ENCODE measurements at regions not wholly inside any gene's neighbourhood (a gene's known extent, or its start where the extent isn't known, plus 50 kb on each side); places are given as distances from the start of the nearest gene placed in this dataset.

DNA sequence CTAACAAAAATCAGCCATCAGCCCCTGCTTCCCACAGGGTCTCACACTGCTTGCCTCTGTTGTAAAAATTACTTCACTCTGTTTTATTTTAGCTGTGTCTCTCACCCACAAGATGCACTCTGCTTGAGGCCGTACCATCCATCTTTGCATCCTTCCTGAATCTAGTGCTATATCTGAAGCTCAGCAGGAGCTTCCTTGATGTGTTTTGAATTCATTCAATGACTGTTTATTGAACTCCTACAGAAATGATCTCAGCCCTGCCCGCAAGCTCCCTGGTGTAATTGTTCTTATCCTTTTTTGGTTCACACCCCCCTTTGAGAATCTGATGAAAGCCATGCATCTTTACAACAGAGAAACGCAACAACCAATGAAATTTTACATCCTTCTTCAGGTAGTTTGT, 310.2 kb upstream of the ZC3H12C start:
- DNase-seq = no peak
- FAIRE-seq = no peak
- Histone ChIP-seq H3K4me1 (ENCODE audit: control insufficient read depth in 3 of 3, insufficient read depth in 2 of 3, low read depth in 1 of 3, low read length in 2 of 3) (no peaks in the 10 kb centered on the region), H3K27ac (ENCODE audit: low read depth in 1 of 3, low read length in 2 of 3) (no peak overlapping the region), H3K4me3 (ENCODE audit: low read depth in 1 of 3, low read length in 3 of 3) (no peak overlapping the region), H3K27me3 (ENCODE audit: control insufficient read depth in 3 of 3, insufficient read depth in 3 of 3, low read length in 3 of 3) (no peaks in the 10 kb centered on the region), H3K9me3 (ENCODE audit: control insufficient read depth in 2 of 2, insufficient read depth in 1 of 2, low read depth in 1 of 2, low read length in 1 of 2) (no peaks in the 10 kb centered on the region), H3K36me3 (ENCODE audit: control insufficient read depth in 3 of 3, insufficient read depth in 2 of 3, low read depth in 1 of 3, low read length in 3 of 3) (no peaks in the 10 kb centered on the region)
- 77 to 78% (median 77%) methylated on average over 3 of the region's 3 CpGs for WGBS, 3 donors

DNA sequence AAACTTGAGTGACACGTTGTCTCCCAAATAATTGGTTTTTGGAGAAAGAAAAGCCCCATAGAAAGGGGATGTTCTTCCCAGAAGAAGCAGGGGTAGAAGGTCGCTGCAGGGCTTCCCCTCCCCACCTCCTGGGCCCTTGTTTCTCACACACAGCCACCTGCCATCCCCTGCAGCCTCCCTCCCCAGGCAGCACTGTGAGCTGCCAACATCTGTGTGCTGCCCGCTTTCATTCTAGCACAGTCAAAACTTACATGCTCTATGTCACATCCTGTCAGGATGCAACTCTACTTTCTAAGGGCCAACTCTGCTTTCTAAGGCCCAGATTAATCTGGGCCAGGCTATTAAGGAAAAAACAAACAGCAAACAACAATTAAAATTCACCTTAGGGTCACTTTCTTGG, 309.4 kb upstream of the ZC3H12C start:
- 52 to 62% (median 55%) methylated on average over 3 of the region's 3 CpGs for WGBS, 3 donors
- DNase-seq (no peak), FAIRE-seq (no peak)
- Histone ChIP-seq H3K4me3 (ENCODE audit: low read depth in 1 of 3, low read length in 3 of 3) (no peak overlapping the region), H3K4me1 (ENCODE audit: control insufficient read depth in 3 of 3, insufficient read depth in 2 of 3, low read depth in 1 of 3, low read length in 2 of 3) (no peaks in the 10 kb centered on the region), H3K27ac (ENCODE audit: low read depth in 1 of 3, low read length in 2 of 3) (no peak overlapping the region), H3K27me3 (ENCODE audit: control insufficient read depth in 3 of 3, insufficient read depth in 3 of 3, low read length in 3 of 3) (no peaks in the 10 kb centered on the region), H3K36me3 (ENCODE audit: control insufficient read depth in 3 of 3, insufficient read depth in 2 of 3, low read depth in 1 of 3, low read length in 3 of 3) (no peaks in the 10 kb centered on the region), H3K9me3 (ENCODE audit: control insufficient read depth in 2 of 2, insufficient read depth in 1 of 2, low read depth in 1 of 2, low read length in 1 of 2) (no peaks in the 10 kb centered on the region)

DNA sequence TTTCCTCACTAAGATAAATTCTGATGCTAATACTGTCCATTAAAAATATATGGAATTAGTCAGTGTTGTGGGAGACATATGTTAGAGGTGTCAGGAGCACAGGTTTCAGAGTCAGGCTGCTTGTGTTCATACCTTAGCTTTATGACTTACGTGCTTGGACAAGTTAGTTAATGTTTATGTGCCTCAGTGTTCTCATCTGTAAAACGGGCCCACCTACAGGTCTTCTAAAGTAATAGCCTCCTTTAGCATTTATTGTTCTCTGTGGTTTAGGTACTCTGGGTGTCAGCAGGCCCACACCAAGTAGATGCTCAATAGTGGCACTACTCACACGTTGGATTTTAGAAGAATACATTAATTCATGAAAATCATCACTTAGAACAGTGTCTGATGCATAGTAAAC, 308.7 kb upstream of the ZC3H12C start:
- no peaks in the 10 kb centered on the region for H3K4me1 ChIP-seq (ENCODE audit: control insufficient read depth in 3 of 3, insufficient read depth in 2 of 3, low read depth in 1 of 3, low read length in 2 of 3)
- H3K9me3 ChIP-seq (ENCODE audit: control insufficient read depth in 2 of 2, insufficient read depth in 1 of 2, low read depth in 1 of 2, low read length in 1 of 2) = no peaks in the 10 kb centered on the region
- H3K36me3 ChIP-seq (ENCODE audit: control insufficient read depth in 3 of 3, insufficient read depth in 2 of 3, low read depth in 1 of 3, low read length in 3 of 3) = no peaks in the 10 kb centered on the region
- H3K27me3 ChIP-seq (ENCODE audit: control insufficient read depth in 3 of 3, insufficient read depth in 3 of 3, low read length in 3 of 3) = no peaks in the 10 kb centered on the region
- H3K27ac ChIP-seq (ENCODE audit: low read depth in 1 of 3, low read length in 2 of 3) = no peak overlapping the region
- no peak for DNase-seq
- 72 to 79% (median 75%) methylated on average over 3 of the region's 3 CpGs for WGBS, 3 donors
- H3K4me3 ChIP-seq (ENCODE audit: low read depth in 1 of 3, low read length in 3 of 3) = no peak overlapping the region
- FAIRE-seq = no peak

- no peak for DNase-seq
- H3K36me3 ChIP-seq (ENCODE audit: control insufficient read depth in 3 of 3, insufficient read depth in 2 of 3, low read depth in 1 of 3, low read length in 3 of 3) = no peaks in the 10 kb centered on the region
- no peak overlapping the region for H3K27ac ChIP-seq (ENCODE audit: low read depth in 1 of 3, low read length in 2 of 3)
- H3K9me3 ChIP-seq (ENCODE audit: control insufficient read depth in 2 of 2, insufficient read depth in 1 of 2, low read depth in 1 of 2, low read length in 1 of 2) = no peaks in the 10 kb centered on the region
- FAIRE-seq = no peak
- no peaks in the 10 kb centered on the region for H3K27me3 ChIP-seq (ENCODE audit: control insufficient read depth in 3 of 3, insufficient read depth in 3 of 3, low read length in 3 of 3)
- WGBS, 3 donors = 74 to 93% (median 91%) methylated on average over 1 of the region's 1 CpG
- H3K4me3 ChIP-seq (ENCODE audit: low read depth in 1 of 3, low read length in 3 of 3) = no peak overlapping the region
- H3K4me1 ChIP-seq (ENCODE audit: control insufficient read depth in 3 of 3, insufficient read depth in 2 of 3, low read depth in 1 of 3, low read length in 2 of 3) = no peaks in the 10 kb centered on the region
These were observed 308.0 kb upstream of the ZC3H12C start for GRCh38 chr11:109785198-109785597.

DNA sequence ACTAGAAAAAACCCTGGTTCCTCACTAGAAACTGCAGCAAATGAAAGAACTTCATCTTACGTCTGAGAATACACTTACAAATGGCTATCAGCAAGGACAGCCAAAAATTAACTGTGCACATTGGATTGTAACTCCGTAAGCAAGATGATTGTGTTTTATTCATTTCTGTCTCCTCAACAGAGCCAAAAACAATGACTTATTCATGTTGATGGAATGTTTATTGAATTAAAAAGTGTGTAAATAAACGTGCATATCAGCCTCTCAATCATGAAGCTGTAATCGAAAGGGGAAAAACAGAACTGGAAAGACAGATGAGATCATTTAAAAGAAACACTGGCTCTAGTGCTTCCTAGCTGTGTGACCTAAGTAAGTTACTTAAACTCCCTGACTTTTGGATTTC, 307.5 kb upstream of the ZC3H12C start:
- no peak for FAIRE-seq

DNA sequence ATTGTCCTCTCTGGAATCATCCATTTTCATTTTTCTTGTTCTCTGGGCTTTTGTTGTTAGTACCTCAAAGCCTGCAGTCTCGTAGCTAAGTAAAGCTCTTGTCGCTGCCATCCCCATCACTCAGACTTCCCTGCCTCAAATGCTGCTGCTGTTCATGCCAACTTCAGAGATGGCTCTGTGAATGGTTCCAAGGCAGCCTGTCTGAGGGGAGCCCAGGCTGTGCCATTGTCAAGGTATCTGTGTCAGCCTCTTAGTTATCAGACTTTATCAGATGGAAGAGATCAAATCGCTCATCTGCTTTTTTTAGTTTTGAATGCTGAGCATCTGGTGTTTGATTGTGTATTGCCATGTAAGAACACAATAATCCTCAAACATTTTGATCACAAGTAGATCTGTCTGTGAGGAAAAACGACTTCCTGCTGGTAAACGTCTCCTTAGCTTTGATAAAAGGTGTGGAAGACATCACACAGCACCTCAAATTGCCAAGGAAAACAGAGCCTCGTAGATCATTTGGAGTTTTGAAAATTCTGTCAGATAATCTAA, 304.2 kb upstream of the ZC3H12C start:
- WGBS, 3 donors = 48 to 58% (median 57%) methylated on average over 6 of the region's 6 CpGs
- no peaks in the 10 kb centered on the region for H3K9me3 ChIP-seq (ENCODE audit: control insufficient read depth in 2 of 2, insufficient read depth in 1 of 2, low read depth in 1 of 2, low read length in 1 of 2)
- FAIRE-seq (no peak), DNase-seq (no peak)
- H3K4me3 ChIP-seq (ENCODE audit: low read depth in 1 of 3, low read length in 3 of 3) = no peak overlapping the region
- H3K27ac ChIP-seq (ENCODE audit: low read depth in 1 of 3, low read length in 2 of 3) = no peak overlapping the region
- H3K4me1 ChIP-seq (ENCODE audit: control insufficient read depth in 3 of 3, insufficient read depth in 2 of 3, low read depth in 1 of 3, low read length in 2 of 3) = no peaks in the 10 kb centered on the region
- H3K36me3 ChIP-seq (ENCODE audit: control insufficient read depth in 3 of 3, insufficient read depth in 2 of 3, low read depth in 1 of 3, low read length in 3 of 3) = no peaks in the 10 kb centered on the region
- no peaks in the 10 kb centered on the region for H3K27me3 ChIP-seq (ENCODE audit: control insufficient read depth in 3 of 3, insufficient read depth in 3 of 3, low read length in 3 of 3)

More for the DNA sequence above, 307.5 kb upstream of the ZC3H12C start:
- H3K36me3 ChIP-seq (ENCODE audit: control insufficient read depth in 3 of 3, insufficient read depth in 2 of 3, low read depth in 1 of 3, low read length in 3 of 3) = no peaks in the 10 kb centered on the region
- H3K4me1 ChIP-seq (ENCODE audit: control insufficient read depth in 3 of 3, insufficient read depth in 2 of 3, low read depth in 1 of 3, low read length in 2 of 3) = no peaks in the 10 kb centered on the region
- H3K4me3 ChIP-seq (ENCODE audit: low read depth in 1 of 3, low read length in 3 of 3) = no peak overlapping the region
- 42 to 49% (median 43%) methylated on average over 4 of the region's 4 CpGs for WGBS, 3 donors
- no peaks in the 10 kb centered on the region for H3K9me3 ChIP-seq (ENCODE audit: control insufficient read depth in 2 of 2, insufficient read depth in 1 of 2, low read depth in 1 of 2, low read length in 1 of 2)
- DNase-seq = no peak
- no peak overlapping the region for H3K27ac ChIP-seq (ENCODE audit: low read depth in 1 of 3, low read length in 2 of 3)
- no peaks in the 10 kb centered on the region for H3K27me3 ChIP-seq (ENCODE audit: control insufficient read depth in 3 of 3, insufficient read depth in 3 of 3, low read length in 3 of 3)

- H3K27me3 ChIP-seq (ENCODE audit: control insufficient read depth in 3 of 3, insufficient read depth in 3 of 3, low read length in 3 of 3) = no peaks in the 10 kb centered on the region
- H3K4me3 ChIP-seq (ENCODE audit: low read depth in 1 of 3, low read length in 3 of 3) = no peak overlapping the region
- no peaks in the 10 kb centered on the region for H3K9me3 ChIP-seq (ENCODE audit: control insufficient read depth in 2 of 2, insufficient read depth in 1 of 2, low read depth in 1 of 2, low read length in 1 of 2)
- FAIRE-seq (no peak), DNase-seq (no peak)
- no peak overlapping the region for H3K27ac ChIP-seq (ENCODE audit: low read depth in 1 of 3, low read length in 2 of 3)
- no peaks in the 10 kb centered on the region for H3K4me1 ChIP-seq (ENCODE audit: control insufficient read depth in 3 of 3, insufficient read depth in 2 of 3, low read depth in 1 of 3, low read length in 2 of 3)
- no peaks in the 10 kb centered on the region for H3K36me3 ChIP-seq (ENCODE audit: control insufficient read depth in 3 of 3, insufficient read depth in 2 of 3, low read depth in 1 of 3, low read length in 3 of 3)
- 48 to 68% (median 64%) methylated on average over 1 of the region's 1 CpG for WGBS, 3 donors
These were observed 303.3 kb upstream of the ZC3H12C start for GRCh38 chr11:109789901-109790300.

DNA sequence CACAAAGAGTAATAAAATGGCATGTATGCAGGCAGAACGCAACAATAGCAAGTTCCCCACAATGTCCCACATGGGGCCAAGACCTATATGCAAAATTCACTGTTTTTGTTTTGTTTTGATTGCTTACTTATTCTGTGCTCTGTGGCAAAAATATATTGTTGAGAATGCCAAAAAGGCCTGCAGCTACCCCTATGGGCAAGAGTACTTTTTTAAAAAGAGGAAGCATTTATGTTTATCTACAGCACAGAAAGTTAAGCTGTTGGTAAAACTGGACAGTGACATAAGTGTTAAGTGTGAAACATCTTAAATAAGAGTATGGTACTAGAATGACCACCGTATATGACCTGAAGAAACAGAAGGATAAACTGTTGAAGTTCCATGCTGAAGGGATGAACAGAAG, 301.9 kb upstream of the ZC3H12C start:
- no peak overlapping the region for H3K4me3 ChIP-seq (ENCODE audit: low read depth in 1 of 3, low read length in 3 of 3)
- FAIRE-seq = no peak
- no peaks in the 10 kb centered on the region for H3K27me3 ChIP-seq (ENCODE audit: control insufficient read depth in 3 of 3, insufficient read depth in 3 of 3, low read length in 3 of 3)
- H3K36me3 ChIP-seq (ENCODE audit: control insufficient read depth in 3 of 3, insufficient read depth in 2 of 3, low read depth in 1 of 3, low read length in 3 of 3) = no peaks in the 10 kb centered on the region
- WGBS, 3 donors = 73 to 87% (median 83%) methylated on average over 2 of the region's 2 CpGs
- DNase-seq = no peak
- H3K27ac ChIP-seq (ENCODE audit: low read depth in 1 of 3, low read length in 2 of 3) = no peak overlapping the region
- no peaks in the 10 kb centered on the region for H3K4me1 ChIP-seq (ENCODE audit: control insufficient read depth in 3 of 3, insufficient read depth in 2 of 3, low read depth in 1 of 3, low read length in 2 of 3)
- H3K9me3 ChIP-seq (ENCODE audit: control insufficient read depth in 2 of 2, insufficient read depth in 1 of 2, low read depth in 1 of 2, low read length in 1 of 2) = no peaks in the 10 kb centered on the region

- no peak for DNase-seq
These were observed 298.7 kb upstream of the ZC3H12C start for GRCh38 chr11:109794501-109794900.

More at GRCh38 chr11:109794501-109794900, 298.7 kb upstream of the ZC3H12C start:
- 90 to 94% (median 90%) methylated on average over 3 of the region's 3 CpGs for WGBS, 3 donors
- Histone ChIP-seq H3K4me3 (ENCODE audit: low read depth in 1 of 3, low read length in 3 of 3) (no peak overlapping the region), H3K27me3 (ENCODE audit: control insufficient read depth in 3 of 3, insufficient read depth in 3 of 3, low read length in 3 of 3) (no peaks in the 10 kb centered on the region), H3K27ac (ENCODE audit: low read depth in 1 of 3, low read length in 2 of 3) (no peak overlapping the region), H3K36me3 (ENCODE audit: control insufficient read depth in 3 of 3, insufficient read depth in 2 of 3, low read depth in 1 of 3, low read length in 3 of 3) (no peaks in the 10 kb centered on the region), H3K4me1 (ENCODE audit: control insufficient read depth in 3 of 3, insufficient read depth in 2 of 3, low read depth in 1 of 3, low read length in 2 of 3) (no peaks in the 10 kb centered on the region), H3K9me3 (ENCODE audit: control insufficient read depth in 2 of 2, insufficient read depth in 1 of 2, low read depth in 1 of 2, low read length in 1 of 2) (no peaks in the 10 kb centered on the region)
- no peak for FAIRE-seq
